NB4 (cell line): ENCODE measurements at regions not wholly inside any gene's neighbourhood (a gene's known extent, or its start where the extent isn't known, plus 50 kb on each side); places are given as distances from the start of the nearest gene placed in this dataset.

Experiments
- MYC ChIP-seq: IDR thresholded peaks from 2 replicates; pipeline ENCODE4 v1.6.1; 2011; ENCODE audit warnings: low read depth, low read length
- POLR2A ChIP-seq: IDR thresholded peaks from 2 replicates; pipeline ENCODE4 v1.6.1; 2011; ENCODE audit warnings: mild to moderate bottlenecking; ENCODE audit not compliant: insufficient read length; ENCODE audit errors: extremely low read depth
- TF ChIP-seq, protein P1 (sequence below): IDR thresholded peaks from one replicate; pipeline ENCODE4 v1.5.1; 2012; ENCODE audit warnings: low read depth, low read length
- TF ChIP-seq, protein P2 (sequence below): IDR thresholded peaks from 2 replicates; pipeline ENCODE4 v1.6.1; 2011; ENCODE audit warnings: low read depth, low read length

DNA sequence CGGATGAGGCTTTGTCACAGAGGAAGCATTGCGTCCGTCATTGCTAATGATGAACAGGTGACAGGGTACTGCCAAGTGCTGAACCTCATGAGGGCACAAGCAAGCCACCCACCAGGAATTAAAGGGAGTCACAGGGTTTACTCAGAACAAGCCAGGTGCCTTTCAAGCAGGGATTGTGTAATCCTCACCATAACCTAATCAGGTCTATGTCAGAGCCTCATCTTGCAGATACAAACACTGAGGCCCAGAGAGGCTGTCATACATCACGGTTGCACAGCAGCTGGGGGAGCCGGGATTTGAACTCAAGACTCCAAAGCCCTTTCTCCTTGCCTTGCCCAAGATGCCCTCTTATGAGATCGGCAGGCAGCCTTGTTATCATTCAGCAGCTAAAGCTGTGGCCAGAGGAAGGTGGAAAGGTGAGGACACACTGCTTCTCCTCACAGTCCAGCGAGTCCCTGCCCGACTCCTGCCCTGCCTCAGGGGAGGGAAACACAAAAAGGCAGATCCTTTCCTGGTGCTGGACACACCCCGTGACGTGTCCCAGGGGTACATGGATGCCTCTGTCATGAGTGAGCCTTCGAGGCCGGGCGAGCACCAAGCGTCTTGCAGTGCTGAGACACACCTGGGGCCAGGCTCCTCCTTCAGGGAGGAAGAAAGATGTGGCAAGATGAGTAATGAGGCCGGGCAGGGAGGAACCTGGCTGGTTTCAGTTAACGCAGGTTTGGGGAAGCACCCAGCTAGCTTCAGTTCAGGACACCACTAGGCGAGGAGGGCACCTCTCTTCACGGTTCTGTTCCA, 214.9 kb downstream of the LY86 start:
- TF ChIP-seq, protein P1, sequence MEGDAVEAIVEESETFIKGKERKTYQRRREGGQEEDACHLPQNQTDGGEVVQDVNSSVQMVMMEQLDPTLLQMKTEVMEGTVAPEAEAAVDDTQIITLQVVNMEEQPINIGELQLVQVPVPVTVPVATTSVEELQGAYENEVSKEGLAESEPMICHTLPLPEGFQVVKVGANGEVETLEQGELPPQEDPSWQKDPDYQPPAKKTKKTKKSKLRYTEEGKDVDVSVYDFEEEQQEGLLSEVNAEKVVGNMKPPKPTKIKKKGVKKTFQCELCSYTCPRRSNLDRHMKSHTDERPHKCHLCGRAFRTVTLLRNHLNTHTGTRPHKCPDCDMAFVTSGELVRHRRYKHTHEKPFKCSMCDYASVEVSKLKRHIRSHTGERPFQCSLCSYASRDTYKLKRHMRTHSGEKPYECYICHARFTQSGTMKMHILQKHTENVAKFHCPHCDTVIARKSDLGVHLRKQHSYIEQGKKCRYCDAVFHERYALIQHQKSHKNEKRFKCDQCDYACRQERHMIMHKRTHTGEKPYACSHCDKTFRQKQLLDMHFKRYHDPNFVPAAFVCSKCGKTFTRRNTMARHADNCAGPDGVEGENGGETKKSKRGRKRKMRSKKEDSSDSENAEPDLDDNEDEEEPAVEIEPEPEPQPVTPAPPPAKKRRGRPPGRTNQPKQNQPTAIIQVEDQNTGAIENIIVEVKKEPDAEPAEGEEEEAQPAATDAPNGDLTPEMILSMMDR, result no peak
- TF ChIP-seq POLR2A, result no peak
- TF ChIP-seq, protein P2, sequence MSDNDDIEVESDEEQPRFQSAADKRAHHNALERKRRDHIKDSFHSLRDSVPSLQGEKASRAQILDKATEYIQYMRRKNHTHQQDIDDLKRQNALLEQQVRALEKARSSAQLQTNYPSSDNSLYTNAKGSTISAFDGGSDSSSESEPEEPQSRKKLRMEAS, result no peak
- TF ChIP-seq MYC, result no peak
